IMR-90 (cell line): ENCODE measurements at regions not wholly inside any gene's neighbourhood (a gene's known extent, or its start where the extent isn't known, plus 50 kb on each side); places are given as distances from the start of the nearest gene placed in this dataset.

Experiments
- ATAC-seq: fragments of 200-7000 bp; cut with Tn5 transposase; 2 replicates; pipeline ENCODE4 v1.9.1; 2020; ENCODE audit warnings: low read depth, mild to moderate bottlenecking, moderate library complexity
- BruUV-seq: library from RNA; stranded (reverse); fragments of 400-500 nt; replicated peaks from 2 replicates; lab custom pipeline; 2021; lab: Mats Ljungman, UMichigan
- CTCF ChIA-PET: fragments of 300-600 bp; formaldehyde crosslinking; extraction: SDS; loops from one replicate; lab custom pipeline; 2021; ENCODE audit warnings: antibody characterized with exemption; lab: Yijun Ruan, JAX
- POLR2A ChIA-PET: fragments of 300-600 bp; sonication (Branson Sonifier 250); formaldehyde crosslinking; loops from one replicate; lab custom pipeline; 2022; ENCODE audit warnings: antibody characterized with exemption; ENCODE audit not compliant: unreplicated experiment; lab: Charles Lee
- DNase-seq: peaks from one replicate; pipeline ENCODE4 v3.0.0; 2013
- H2AFZ ChIP-seq: replicated peaks from 2 replicates; pipeline ENCODE3; 2013; ENCODE audit warnings: low read length, mild to moderate bottlenecking; ENCODE audit not compliant: poor library complexity
- H2AK5ac ChIP-seq: 2 replicates; pipeline ENCODE4 v1.6.1; 2013; ENCODE audit warnings: low read depth, low read length, inconsistent platforms
- H2AK9ac ChIP-seq: replicated peaks from 2 replicates; pipeline ENCODE3; 2013; ENCODE audit warnings: mild to moderate bottlenecking, low read depth, low read length, moderate library complexity; ENCODE audit not compliant: poor library complexity
- H2BK120ac ChIP-seq: 2 replicates; pipeline ENCODE4 v1.6.1; 2013; ENCODE audit warnings: low read depth, low read length, inconsistent platforms
- H2BK15ac ChIP-seq: 3 replicates; pipeline ENCODE4 v1.6.1; 2013; ENCODE audit warnings: low read depth, low read length, inconsistent platforms
- H2BK20ac ChIP-seq: 2 replicates; pipeline ENCODE4 v1.6.1; 2013; ENCODE audit warnings: low read depth, mild to moderate bottlenecking, inconsistent platforms, low read length, moderate library complexity
- H2BK5ac ChIP-seq: 2 replicates; pipeline ENCODE4 v1.6.1; 2013; ENCODE audit warnings: mild to moderate bottlenecking, low read depth, low read length, inconsistent platforms; ENCODE audit not compliant: poor library complexity, severe bottlenecking
- H3K14ac ChIP-seq: replicated peaks from 2 replicates; pipeline ENCODE4 v1.6.1; 2013; ENCODE audit warnings: low read depth, low read length, inconsistent platforms
- H3K18ac ChIP-seq: 2 replicates; pipeline ENCODE4 v1.6.1; 2013; ENCODE audit warnings: low read depth, low read length, control low read depth
- H3K23ac ChIP-seq: 2 replicates; pipeline ENCODE4 v1.6.1; 2013; ENCODE audit warnings: low read depth, low read length, inconsistent platforms
- H3K27ac ChIP-seq: 2 replicates; pipeline ENCODE4 v1.5.1; 2013; ENCODE audit warnings: mild to moderate bottlenecking, control low read depth, low read length; ENCODE audit not compliant: insufficient read depth
- H3K27me3 ChIP-seq: 2 replicates; pipeline ENCODE4 v1.6.1; 2013; ENCODE audit warnings: low read length; ENCODE audit not compliant: control insufficient read depth, insufficient read depth
- H3K36me3 ChIP-seq: 2 replicates; pipeline ENCODE4 v1.6.1; 2013; ENCODE audit warnings: low read length, mixed read lengths; ENCODE audit not compliant: control insufficient read depth, insufficient read depth
- H3K4ac ChIP-seq: 2 replicates; pipeline ENCODE4 v1.6.1; 2013; ENCODE audit warnings: low read depth, low read length, inconsistent platforms
- H3K4me1 ChIP-seq: 2 replicates; pipeline ENCODE4 v1.6.1; 2013; ENCODE audit warnings: low read length, mixed read lengths; ENCODE audit not compliant: control insufficient read depth, insufficient read depth
- H3K4me2 ChIP-seq: 2 replicates; pipeline ENCODE4 v1.6.1; 2013; ENCODE audit warnings: low read depth, mild to moderate bottlenecking, control low read depth, low read length, moderate library complexity
- H3K4me3 ChIP-seq: 2 replicates; pipeline ENCODE4 v1.5.1; 2013; ENCODE audit warnings: low read depth, mild to moderate bottlenecking, control low read depth, low read length, moderate library complexity; ENCODE audit not compliant: insufficient read depth
- H3K56ac ChIP-seq: 2 replicates; pipeline ENCODE4 v1.6.1; 2013; ENCODE audit warnings: low read length, inconsistent platforms; ENCODE audit not compliant: insufficient read depth; ENCODE audit errors: extremely low read depth
- H3K79me1 ChIP-seq, 2 experiments: 2 replicates each; pipeline ENCODE4 v1.6.1; 2013; ENCODE audit warnings: low read length in 2 of 2, inconsistent platforms in 1 of 2, low read depth in 1 of 2
- H3K9ac ChIP-seq: 2 replicates; pipeline ENCODE4 v1.6.1; 2013; ENCODE audit warnings: low read depth, low read length, control low read depth
- H3K9me1 ChIP-seq: 2 replicates; pipeline ENCODE4 v1.6.1; 2013; ENCODE audit warnings: low read length, inconsistent platforms; ENCODE audit not compliant: insufficient read depth
- H3K9me3 ChIP-seq: 2 replicates; pipeline ENCODE4 v1.6.1; 2013; ENCODE audit warnings: low read length; ENCODE audit not compliant: control insufficient read depth, insufficient read depth
- H4K20me1 ChIP-seq: 2 replicates; pipeline ENCODE4 v1.6.1; 2013; ENCODE audit warnings: low read length, inconsistent platforms; ENCODE audit not compliant: insufficient read depth
- H4K5ac ChIP-seq: 2 replicates; pipeline ENCODE4 v1.6.1; 2013; ENCODE audit warnings: mild to moderate bottlenecking, low read depth, low read length, control low read depth
- H4K8ac ChIP-seq, 2 experiments: 2 replicates each; pipeline ENCODE4 v1.6.1; 2013; ENCODE audit warnings: low read depth in 2 of 2, low read length in 2 of 2, control low read depth in 1 of 2, inconsistent platforms in 1 of 2
- H4K91ac ChIP-seq: 2 replicates; pipeline ENCODE4 v1.6.1; 2013; ENCODE audit warnings: low read depth, low read length, inconsistent platforms; ENCODE audit not compliant: insufficient read depth
- CHD1 ChIP-seq: IDR thresholded peaks from 2 replicates; pipeline ENCODE4 v1.6.1; 2012; ENCODE audit warnings: low read depth, low read length, improper control_type of control experiment
- MAZ ChIP-seq: IDR thresholded peaks from 2 replicates; pipeline ENCODE4 v1.6.1; 2012; ENCODE audit warnings: low read depth, mild to moderate bottlenecking, low read length, improper control_type of control experiment, moderate library complexity, borderline replicate concordance
- MXI1 ChIP-seq: IDR thresholded peaks from 2 replicates; pipeline ENCODE4 v1.6.1; 2012; ENCODE audit warnings: low read depth, mild to moderate bottlenecking, low read length, moderate library complexity, borderline replicate concordance
- NFE2L2 ChIP-seq: fragments of 150-350 bp; IDR thresholded peaks from 2 replicates; pipeline ENCODE4 v1.6.1; 2016; ENCODE audit warnings: low read depth, mild to moderate bottlenecking, low read length
- RAD21 ChIP-seq: IDR thresholded peaks from 2 replicates; pipeline ENCODE4 v1.6.1; 2012; ENCODE audit warnings: low read length, improper control_type of control experiment
- WGBS, 2 experiments: methylation state at CpG; one replicate each; pipeline versions ENCODE4 v1.1.5 to v1.1.7; 2013; ENCODE audit warnings: missing lambda C conversion rate in 2 of 2; ENCODE audit not compliant: insufficient read length in 1 of 2; ENCODE audit errors: extremely low coverage in 2 of 2; 5-methylcytosine and 5-hydroxymethylcytosine counted together
- dilution Hi-C: fragments of 300-500 bp; cut with HindIII; formaldehyde crosslinking; loops from one replicate; pipeline ENCODE4 v1.14.3; 2018; ENCODE audit warnings: low sequenced_read_pairs; ENCODE audit not compliant: unreplicated experiment
- in situ Hi-C: fragments of 300-500 bp; cut with MboI; formaldehyde crosslinking; loops from 3 replicates; pipeline ENCODE4 v1.14.3; 2019; ENCODE audit warnings: low sequenced_read_pairs, inconsistent platforms, mixed read lengths
- intact Hi-C: fragments of 100-400 bp; cut with micrococcal nuclease; formaldehyde crosslinking; loops from 2 replicates; pipeline ENCODE4 v1.10.0; 2022
- TF ChIP-seq, protein P1 (sequence below): fragments of 150-350 bp; IDR thresholded peaks from 2 replicates; pipeline ENCODE4 v1.6.1; 2017; ENCODE audit warnings: mild to moderate bottlenecking, antibody characterized with exemption, low read length, low read depth
- TF ChIP-seq, protein P2 (sequence below): conservative IDR thresholded peaks from 2 replicates; pipeline ENCODE4 v1.5.1; 2012; ENCODE audit warnings: mild to moderate bottlenecking, low read depth, low read length, improper control_type of control experiment
- TF ChIP-seq, protein P3 (sequence below): fragments of 150-350 bp; IDR thresholded peaks from 2 replicates; pipeline ENCODE4 v1.6.1; 2016; ENCODE audit warnings: low read depth, mild to moderate bottlenecking, low read length, moderate library complexity, borderline replicate concordance

DNA sequence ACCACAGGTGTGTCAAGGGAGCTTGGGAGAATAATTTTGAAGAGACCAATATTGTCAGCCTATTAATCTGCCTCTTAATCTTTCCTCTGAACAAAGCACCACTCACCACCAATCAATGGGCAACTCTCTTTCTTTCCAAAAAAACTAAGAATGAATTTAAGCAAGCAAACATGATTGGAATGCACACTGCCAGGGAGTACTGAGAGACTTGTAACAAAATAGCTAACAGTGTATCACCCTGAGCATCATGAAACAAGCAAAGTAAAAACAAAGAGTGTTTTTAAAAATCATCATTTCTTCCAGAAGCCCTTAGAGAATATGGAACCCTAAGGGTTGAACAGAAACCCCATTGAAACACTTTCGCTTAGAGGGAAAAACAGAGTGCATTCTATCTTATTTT is 299.7 kb downstream of the DSEL start:
- Histone ChIP-seq H3K9ac (no peak overlapping the region), H2AK9ac (no peak overlapping the region), H2BK15ac (no peak overlapping the region), H4K8ac (no peak overlapping the region), H3K36me3 (no peaks in the 10 kb centered on the region), H3K27ac (no peak overlapping the region), H3K9me3 (0 out of 2 replicates have a peak, but pooled peaks cover 1% of the 10 kb centered on the region), H3K4ac (no peak overlapping the region), H2BK20ac (peak overlapping the region; percentile 29; the same call in 1 of the 2 replicates), H3K9me1 (no peaks in the 10 kb centered on the region), H2BK5ac (no peak overlapping the region), H3K27me3 (no peaks in the 10 kb centered on the region), H3K56ac (no peak overlapping the region), H2BK120ac (0 out of 2 replicates have a peak overlapping the region, but pooled peaks have one; percentile 21), H4K91ac (no peak overlapping the region), H2AK5ac (no peak overlapping the region), H3K4me3 (no peak overlapping the region), H4K20me1 (no peaks in the 10 kb centered on the region), H4K5ac (no peak overlapping the region), H3K4me1 (no peaks in the 10 kb centered on the region), H3K14ac (no peak overlapping the region), H3K4me2 (no peak overlapping the region), H2AFZ (no peak overlapping the region), H3K23ac (no peak overlapping the region), H3K79me1 (no peaks in the 10 kb centered on the region), H3K18ac (no peak overlapping the region)
- CTCF ChIA-PET = interaction anchor here (0.7 kb wide), 1 partner anchor 174 kb away, joined by 3 read pairs; no protein-coding TSS in a partner anchor
- BruUV-seq = no TSS peak
- DNase-seq (peak; percentile 12), ATAC-seq (peak; percentile 66)
- WGBS, 2 experiments = no CpG with 5 or more reads among the region's 1 CpG
- dilution Hi-C loops (no loop called here), intact Hi-C loops (loop anchor here (1.0 to 10.0 kb wide), 9 partner anchors 145 to 1518 kb away; partner anchors contain the start of gene DSEL), in situ Hi-C loops (loop anchor here (5.0 kb wide), 2 partner anchors 295 to 1445 kb away; no protein-coding TSS in a partner anchor)
- TF ChIP-seq CHD1 (no peak), MXI1 (no peak), MAZ (no peak), NFE2L2 (no peak), RAD21 (no peak)
- TF ChIP-seq, protein P1, sequence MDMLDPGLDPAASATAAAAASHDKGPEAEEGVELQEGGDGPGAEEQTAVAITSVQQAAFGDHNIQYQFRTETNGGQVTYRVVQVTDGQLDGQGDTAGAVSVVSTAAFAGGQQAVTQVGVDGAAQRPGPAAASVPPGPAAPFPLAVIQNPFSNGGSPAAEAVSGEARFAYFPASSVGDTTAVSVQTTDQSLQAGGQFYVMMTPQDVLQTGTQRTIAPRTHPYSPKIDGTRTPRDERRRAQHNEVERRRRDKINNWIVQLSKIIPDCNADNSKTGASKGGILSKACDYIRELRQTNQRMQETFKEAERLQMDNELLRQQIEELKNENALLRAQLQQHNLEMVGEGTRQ = no peak
- TF ChIP-seq, protein P2, sequence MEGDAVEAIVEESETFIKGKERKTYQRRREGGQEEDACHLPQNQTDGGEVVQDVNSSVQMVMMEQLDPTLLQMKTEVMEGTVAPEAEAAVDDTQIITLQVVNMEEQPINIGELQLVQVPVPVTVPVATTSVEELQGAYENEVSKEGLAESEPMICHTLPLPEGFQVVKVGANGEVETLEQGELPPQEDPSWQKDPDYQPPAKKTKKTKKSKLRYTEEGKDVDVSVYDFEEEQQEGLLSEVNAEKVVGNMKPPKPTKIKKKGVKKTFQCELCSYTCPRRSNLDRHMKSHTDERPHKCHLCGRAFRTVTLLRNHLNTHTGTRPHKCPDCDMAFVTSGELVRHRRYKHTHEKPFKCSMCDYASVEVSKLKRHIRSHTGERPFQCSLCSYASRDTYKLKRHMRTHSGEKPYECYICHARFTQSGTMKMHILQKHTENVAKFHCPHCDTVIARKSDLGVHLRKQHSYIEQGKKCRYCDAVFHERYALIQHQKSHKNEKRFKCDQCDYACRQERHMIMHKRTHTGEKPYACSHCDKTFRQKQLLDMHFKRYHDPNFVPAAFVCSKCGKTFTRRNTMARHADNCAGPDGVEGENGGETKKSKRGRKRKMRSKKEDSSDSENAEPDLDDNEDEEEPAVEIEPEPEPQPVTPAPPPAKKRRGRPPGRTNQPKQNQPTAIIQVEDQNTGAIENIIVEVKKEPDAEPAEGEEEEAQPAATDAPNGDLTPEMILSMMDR = no peak
- TF ChIP-seq, protein P3, sequence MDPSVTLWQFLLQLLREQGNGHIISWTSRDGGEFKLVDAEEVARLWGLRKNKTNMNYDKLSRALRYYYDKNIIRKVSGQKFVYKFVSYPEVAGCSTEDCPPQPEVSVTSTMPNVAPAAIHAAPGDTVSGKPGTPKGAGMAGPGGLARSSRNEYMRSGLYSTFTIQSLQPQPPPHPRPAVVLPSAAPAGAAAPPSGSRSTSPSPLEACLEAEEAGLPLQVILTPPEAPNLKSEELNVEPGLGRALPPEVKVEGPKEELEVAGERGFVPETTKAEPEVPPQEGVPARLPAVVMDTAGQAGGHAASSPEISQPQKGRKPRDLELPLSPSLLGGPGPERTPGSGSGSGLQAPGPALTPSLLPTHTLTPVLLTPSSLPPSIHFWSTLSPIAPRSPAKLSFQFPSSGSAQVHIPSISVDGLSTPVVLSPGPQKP = no peak
- POLR2A ChIA-PET = no interaction called here
